HG02885 (cell line): ENCODE measurements at regions not wholly inside any gene's neighbourhood (a gene's known extent, or its start where the extent isn't known, plus 50 kb on each side); places are given as distances from the start of the nearest gene placed in this dataset.
"Not testable (repeated sequence)": the region's sequence is repeated elsewhere in the genome, so short reads cannot be mapped to it uniquely, and the experiment has no call there.

Experiments
- ATAC-seq: cut with Tn5 transposase; IDR thresholded peaks from one replicate; pipeline ENCODE4 v1.9.1; 2021; ENCODE audit warnings: mild to moderate bottlenecking; ENCODE audit not compliant: unreplicated experiment, poor library complexity

- ATAC-seq = no peak
Measured at GRCh38 chr11:24181395-24182047, 315.3 kb upstream of the LUZP2 start.

DNA sequence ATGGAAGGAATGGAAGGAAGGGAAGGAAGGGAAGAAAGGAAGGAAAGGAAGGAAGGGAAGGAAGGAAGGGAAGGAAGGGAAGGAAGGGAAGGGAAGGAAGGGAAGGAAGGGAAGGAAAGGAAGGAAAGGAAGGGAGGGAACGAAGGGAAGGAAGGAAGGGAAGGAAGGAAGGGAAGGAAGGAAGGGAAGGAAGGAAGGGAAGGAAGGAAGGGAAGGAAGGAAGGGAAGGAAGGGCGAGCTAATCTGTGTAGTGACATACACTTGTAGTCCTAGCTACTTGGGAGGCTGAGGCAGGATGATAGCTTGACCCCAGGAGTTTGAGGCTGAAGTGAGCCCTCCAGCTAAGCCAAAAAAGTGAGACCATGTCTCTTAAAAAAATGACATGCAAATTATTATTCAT lies 311.3 kb upstream of the LUZP2 start:
- not testable (repeated sequence) for ATAC-seq

DNA sequence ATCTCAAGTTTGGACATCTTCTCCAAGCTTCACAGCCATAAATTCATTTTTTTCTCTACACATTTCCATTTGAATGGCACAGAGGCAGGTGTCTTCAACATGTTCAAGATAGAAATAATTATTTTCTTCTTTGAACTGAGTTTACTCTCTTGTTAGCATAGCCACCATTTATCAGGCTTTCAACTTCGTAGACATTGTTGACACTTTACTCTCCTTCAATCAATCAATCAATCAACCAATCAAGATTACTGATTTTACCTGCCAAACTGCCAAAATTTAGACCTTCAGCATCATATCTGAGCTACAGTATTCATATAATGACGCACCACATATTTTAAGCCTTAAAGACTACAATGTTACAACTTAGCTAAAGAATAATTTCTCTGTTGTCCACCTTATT lies 300.1 kb upstream of the LUZP2 start:
- ATAC-seq = no peak

DNA sequence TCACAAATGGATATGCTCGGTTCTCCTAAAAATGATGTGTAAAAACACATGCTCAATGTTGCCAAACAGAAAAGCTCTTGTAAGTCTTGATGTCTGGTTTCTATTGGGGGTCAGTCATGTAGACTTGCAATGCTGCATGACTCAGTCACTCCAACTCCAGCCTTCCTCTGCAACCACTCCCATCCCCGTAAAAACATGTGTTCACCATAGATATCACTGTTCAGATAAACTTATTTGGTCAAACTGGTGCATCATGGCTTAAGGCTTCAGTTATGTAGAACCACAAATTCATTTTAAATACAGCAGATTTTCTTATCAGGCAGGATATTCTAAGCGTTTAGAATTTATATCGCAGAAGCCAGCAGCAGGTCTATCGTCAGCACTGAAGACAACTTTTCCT lies 298.4 kb upstream of the LUZP2 start:
- ATAC-seq = no peak

GRCh38 chr11:24199461-24199860 lies 297.4 kb upstream of the LUZP2 start:
- ATAC-seq = no peak

GRCh38 chr11:24206030-24206429 lies 290.8 kb upstream of the LUZP2 start:
- ATAC-seq = no peak

GRCh38 chr11:24206511-24206910 lies 290.3 kb upstream of the LUZP2 start:
- no peak for ATAC-seq

DNA sequence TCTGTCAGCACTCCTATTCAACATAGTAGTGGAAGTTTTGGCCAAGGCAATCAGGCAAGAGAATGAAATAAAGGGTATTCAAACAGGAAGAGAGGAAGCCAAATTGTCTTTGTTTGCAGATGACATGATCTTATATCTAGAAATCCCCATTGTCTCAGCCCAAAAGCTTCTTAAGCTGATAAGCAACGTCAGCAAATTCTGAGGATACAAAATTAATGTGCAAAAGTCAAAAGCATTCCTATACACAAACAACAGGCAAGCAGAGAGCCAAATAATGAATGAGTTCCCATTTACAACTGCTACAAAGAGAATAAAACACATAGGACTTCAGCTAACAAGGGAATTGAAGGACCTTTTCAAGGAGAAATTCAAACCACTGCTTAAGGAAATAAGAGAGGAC lies 280.4 kb upstream of the LUZP2 start:
- ATAC-seq = no peak

GRCh38 chr11:24217319-24217718 lies 279.5 kb upstream of the LUZP2 start:
- not testable (repeated sequence) for ATAC-seq

GRCh38 chr11:24225501-24225900 lies 271.4 kb upstream of the LUZP2 start:
- ATAC-seq = no peak

- no peak for ATAC-seq
Measured at GRCh38 chr11:24226606-24227005, 270.2 kb upstream of the LUZP2 start.

DNA sequence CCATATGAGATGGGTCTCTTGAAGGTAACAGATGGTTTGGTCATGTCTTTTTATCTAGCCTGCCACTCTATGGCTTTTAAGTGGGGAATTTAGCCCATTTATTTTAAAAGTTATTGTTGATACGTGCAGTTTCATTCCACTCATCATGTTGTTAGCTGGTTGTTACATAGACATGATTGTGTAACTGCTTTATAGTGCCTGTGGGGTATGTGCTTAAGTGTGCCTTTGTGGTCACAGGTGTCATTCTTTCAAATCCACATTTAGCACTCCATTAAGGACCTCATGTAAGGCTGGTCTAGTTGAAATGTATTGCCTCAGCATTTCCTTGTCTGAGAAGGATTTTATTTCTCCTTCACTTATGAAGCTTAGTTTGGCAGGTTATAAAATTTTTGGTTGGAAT lies 263.8 kb upstream of the LUZP2 start:
- no peak for ATAC-seq

GRCh38 chr11:24234822-24235508 lies 261.9 kb upstream of the LUZP2 start:
- ATAC-seq = no peak

DNA sequence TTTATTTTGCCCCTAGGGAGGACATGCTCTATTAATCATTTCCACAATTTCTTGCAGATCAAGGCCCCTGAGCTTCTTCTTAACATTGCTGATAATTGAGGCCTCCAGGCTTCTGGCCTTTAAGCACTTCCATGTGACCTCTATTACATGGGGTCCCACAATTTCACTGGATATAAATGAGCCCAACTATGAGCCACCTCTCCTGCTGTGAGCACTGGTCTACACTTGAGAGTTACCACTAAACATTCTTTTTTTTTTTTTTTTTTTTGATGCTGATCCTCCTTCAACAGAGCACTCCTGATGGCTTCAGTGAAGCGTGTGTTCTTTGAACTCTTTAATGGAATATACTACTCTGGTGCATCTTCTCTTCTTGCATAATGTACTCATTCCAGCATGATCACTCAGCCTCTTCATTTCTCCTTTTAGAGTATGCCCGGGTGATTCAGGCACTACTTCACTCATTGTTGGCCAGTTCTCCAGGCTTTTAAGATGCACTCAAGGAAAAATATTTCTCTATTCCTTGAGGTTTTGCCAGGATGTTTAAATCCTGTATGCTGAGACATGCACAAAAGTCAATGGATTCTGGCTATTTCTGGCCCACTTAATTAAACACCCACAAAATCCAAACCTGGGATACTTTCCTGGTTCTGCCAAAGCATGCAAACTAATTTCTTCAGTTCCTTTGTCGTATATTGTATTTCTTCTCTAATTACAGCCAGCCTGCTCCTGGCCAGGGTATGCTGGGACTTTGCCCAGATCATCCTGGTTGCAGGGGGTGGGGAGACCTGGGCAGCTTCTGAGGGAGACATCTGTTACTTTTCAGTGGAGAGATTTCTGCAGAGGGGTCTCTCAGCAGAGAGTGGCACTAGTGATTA lies 257.8 kb upstream of the LUZP2 start:
- no peak for ATAC-seq

DNA sequence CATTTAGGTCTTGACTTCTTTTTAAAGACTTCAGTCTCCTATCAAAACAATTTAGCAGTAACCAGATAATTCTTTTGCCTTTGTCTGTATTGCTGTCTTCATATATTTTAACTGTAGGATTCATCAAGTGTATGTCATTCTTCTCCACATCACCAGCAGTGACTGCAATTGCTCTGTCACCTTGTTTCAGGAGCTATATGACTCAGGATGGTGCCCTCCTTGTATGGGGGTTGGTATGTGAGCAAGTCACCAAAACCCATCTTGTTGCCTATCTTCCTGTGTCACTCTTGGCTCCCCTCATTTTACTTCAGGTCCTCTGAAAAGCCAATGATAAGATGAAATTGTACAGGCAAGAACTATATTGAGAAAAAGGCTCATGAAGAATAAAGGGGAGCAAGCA lies 256.9 kb upstream of the LUZP2 start:
- ATAC-seq = no peak

- ATAC-seq = no peak
Measured at GRCh38 chr11:24240496-24241175, 256.2 kb upstream of the LUZP2 start.

DNA sequence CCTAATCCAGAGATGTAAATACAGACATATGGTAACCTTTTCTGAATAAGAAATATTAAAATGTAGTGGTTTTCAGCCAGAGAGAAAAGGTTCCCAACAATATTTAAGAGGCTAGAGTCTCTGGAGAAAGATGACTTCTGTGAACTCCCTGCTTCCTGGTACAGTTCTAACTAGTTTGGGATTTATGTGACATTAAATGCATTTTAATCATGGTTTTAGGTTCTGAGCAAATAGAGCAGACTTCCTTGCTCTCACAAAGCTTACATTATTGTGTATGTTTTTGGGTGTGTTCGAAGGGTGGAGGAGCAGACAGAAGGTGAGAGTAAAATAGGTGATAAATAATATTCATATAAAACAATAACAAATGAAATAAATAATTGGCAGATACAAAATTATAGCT lies 250.1 kb upstream of the LUZP2 start:
- no peak for ATAC-seq

DNA sequence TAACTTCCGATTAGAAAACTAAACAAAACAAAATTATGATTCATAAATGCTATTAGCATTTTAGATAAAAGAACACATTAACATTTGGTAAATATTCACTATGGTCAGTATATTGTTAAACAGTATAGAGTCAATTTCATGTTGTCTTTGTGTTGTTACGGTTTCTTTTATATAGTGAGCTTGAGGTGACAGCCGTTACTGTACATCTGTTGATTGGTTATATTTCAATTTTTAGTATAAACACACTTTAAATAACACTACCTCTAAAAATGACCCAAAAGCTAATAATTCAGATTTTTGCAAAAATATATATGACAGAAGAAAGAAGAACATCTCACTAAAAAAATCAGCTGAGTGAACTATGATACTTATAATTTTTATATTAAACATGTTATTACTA lies 249.0 kb upstream of the LUZP2 start:
- ATAC-seq = no peak

- no peak for ATAC-seq
Measured at GRCh38 chr11:24249921-24250320, 246.9 kb upstream of the LUZP2 start.

- no peak for ATAC-seq
Measured at GRCh38 chr11:24253237-24253760, 243.6 kb upstream of the LUZP2 start.
